Midbrain (tissue), 1 donor: ENCODE measurements at regions not wholly inside any gene's neighbourhood (a gene's known extent, or its start where the extent isn't known, plus 50 kb on each side); places are given as distances from the start of the nearest gene placed in this dataset.
"Not testable (repeated sequence)": the region's sequence is repeated elsewhere in the genome, so short reads cannot be mapped to it uniquely, and the experiment has no call there.

Source experiments
- DNase-seq: peaks from one replicate; lab custom pipeline; 2025; lab: John Stamatoyannopoulos, UW

DNA sequence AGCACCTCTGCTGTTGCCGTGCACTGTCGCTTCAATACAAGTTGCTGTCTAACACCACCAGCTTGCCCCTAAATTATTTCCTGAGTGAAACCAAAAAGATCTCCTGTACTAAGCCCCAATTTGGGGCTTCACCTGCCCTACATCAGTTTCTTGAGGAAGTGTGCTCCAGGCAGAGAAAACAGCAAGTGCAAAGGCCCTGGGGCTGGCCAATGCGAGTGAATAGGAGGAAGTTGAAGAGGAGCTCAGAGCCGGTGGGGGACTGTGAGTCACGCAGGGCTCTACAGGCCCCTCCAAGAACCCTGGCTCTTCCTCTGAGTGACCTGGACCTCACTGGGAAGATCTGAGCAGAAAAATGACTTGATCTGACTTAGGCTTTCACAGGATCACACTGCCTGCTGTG is 117.2 kb downstream of the IPO8 start:
- no peak for DNase-seq

DNA sequence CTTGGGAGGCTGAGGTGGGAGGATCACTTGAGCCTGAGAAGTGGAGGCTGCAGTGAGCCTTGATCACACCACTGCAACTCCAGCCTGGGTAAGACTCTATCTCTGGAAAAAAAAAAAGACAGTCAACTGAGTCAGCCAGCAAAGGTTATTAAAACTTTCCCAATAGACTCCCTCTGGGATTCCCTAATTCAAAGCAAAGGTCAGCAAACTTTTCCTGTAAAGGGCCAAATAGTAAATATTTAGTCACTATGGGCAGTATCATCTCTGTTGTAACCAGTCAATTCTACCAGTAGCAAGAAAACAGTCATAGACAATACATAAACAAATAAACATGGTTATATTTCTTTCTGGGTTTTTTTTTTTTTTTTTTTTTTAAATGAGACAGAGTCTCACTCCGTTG is 122.5 kb downstream of the IPO8 start:
- no peak for DNase-seq

DNA sequence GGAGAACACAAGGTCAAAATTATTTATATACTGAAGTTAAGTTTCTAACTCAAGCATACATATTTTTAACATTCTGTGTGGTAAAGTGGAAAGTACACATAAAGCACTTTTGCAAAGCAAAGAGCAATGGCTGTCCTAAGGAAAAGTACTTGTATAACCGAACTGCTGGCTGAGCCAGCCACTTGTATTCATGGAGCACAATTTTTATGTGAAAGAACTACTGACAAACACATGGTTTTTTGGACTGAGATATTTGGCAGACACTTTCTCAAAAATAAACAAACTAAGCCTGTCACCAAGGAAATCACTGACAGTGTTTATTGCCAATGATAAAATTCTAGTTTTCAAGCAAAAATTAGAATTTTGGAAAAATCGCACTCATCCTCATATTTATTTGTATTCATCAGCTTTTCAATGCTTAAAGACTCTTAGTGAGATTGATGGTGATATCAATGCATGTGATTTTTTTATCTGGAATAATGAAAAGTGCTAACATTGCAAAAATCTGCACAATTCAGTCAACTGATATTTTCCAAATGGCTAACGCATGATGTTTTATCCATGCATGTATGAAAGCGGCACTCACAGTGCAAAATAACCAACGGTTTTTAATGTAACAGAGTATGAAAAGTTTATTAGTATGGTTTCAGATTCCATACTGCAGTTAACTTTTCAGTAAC is 125.3 kb downstream of the IPO8 start:
- DNase-seq: no peak

DNA sequence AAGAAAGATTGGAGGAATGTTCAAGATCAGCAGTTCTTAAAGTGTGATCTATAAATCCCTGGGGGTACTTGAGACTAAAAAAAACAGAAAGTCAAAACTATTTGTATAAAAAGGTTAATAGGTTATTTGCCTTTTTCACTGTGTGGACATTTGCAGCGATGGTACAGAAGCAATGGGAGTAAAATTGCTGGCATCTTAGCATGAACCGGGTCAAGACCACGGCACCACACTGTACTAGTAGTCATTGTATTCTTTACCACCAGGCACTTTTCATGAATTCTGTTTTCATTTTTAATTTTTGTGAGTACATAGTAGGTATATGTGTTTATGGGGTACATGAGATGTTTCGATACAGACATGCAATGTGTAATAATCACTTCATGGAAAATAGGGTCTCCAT is 126.2 kb downstream of the IPO8 start:
- no peak for DNase-seq

DNA sequence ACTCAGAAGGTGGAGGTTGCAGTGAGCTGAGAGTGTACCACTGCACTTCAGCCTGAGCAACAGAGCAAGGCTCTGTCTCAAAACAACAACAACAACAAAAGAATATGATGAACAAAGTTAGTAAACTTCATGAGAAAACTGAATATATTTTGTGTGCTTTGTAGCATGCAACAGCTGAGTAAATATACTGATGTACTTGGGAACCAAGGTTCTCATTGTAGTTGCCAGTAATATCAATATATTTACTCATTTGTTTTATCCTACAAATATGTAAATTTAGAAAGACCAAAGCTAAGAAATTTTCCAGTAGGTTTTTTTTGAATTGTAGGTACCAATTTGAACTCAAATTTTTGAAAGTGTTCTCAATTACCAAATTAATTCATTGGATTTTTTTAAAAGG is 127.2 kb downstream of the IPO8 start:
- no peak for DNase-seq

DNA sequence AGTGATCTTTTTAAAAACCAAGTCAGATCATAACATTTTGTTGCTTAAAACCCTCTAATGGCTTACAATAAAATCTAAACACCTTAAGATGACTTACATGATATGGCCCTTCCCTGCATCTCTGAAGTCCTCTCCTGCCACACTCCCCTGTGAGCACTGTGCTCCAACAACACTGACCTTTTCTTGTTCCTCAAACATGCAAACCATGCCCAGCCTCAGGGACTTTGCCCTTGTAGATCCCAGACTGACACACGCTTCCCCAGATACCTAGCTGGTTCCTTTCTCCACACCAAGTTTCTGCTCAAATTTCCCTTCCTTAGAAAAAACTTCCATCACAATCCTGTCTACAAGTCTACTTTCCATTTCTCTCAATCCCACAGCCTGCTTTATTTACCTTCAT is 128.6 kb downstream of the IPO8 start:
- DNase-seq: no peak

DNA sequence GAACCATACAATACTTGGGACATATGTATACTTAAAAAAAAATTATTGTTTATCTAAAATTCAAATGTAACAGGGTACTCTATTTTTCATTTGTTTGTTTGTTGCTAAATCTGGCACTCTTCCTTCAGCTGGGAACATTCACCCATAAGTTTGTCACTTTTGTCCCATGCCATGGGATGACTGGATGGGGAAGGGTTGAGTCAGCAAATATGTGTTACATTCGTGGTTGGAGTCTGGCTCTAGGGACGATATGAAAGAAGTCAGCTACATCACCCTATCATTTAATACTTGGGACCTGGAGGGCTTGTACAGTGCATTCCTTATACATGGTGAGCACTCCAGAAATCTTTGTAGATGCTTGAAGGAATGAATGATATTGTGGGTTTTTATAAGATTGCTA is 131.3 kb downstream of the IPO8 start:
- DNase-seq: no peak

DNA sequence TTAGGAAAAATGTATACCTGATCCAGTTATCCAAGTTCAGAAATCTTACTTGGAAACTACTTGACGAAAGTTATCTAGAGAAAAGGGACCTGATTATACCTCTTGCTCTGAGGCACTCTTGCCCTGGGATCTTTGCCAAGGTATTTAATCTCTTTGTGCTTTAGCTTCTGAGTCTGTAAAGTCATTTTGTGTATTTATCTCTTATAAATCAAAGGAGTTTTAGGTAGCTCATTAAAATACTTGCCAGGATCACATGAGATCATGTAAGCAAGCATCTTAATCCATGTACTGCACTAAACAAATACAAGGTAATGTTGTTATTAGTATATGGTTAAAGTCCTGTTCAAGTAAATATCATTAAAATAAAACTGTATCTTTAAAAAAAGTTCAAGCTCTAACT is 147.5 kb downstream of the IPO8 start:
- DNase-seq: no peak

DNA sequence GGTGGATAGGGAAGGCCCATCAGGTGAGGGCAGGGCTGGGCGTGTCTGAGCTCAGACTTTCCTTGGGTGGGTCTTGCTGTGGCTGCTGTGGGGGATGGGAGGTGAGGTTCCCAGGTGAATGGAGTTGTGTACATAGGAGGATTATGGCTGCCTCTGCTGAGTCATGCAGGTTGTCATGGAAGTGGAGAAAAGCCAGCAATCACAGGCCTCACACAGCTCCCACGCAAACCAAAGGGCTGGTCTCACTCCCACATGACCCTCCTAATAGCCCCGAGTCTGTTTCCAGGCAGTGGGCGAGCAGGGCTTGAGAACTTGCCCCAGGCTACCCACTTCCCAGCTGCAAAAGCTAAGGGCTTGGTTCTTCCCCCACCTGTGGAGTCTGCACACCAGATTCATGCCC is 149.5 kb downstream of the IPO8 start:
- DNase-seq: no peak

DNA sequence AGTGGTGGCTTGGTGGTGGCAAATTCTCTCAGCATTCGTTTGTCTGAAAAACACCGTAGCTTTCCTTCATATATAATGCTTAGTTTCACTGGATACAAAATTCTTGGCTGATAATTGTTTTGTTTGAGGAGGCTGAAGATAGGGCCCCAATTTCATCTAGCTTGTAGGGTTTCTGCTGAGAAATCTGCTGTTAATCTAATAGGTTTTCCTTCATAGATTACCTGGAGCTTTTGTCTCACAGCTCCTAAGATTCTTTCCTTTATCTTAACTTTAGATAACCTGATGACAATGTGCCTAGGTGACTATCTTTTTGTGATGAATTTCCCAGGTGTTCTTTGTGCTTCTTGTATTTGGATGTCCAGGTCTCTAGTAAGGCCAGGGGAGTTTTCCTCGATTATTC is 151.0 kb downstream of the IPO8 start:
- DNase-seq: not testable (repeated sequence)

DNA sequence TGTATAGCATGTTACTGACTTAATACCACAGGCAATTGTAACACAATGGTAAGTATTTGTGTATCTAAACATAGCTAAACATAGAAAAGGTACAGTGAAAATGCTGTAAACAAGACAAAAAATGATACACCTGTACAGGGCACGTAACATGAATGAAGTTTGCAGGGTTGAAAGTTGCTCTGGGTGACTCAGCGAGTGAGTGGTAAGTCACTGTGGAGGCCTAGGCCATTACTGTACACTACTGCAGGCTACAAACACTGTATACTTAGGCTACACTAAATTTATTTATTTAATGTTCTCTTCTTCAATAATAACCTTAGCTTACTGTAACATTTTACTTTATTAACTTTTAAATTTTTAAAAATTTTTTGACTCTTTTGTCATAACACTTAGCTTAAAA is 158.4 kb downstream of the IPO8 start:
- DNase-seq: no peak

DNA sequence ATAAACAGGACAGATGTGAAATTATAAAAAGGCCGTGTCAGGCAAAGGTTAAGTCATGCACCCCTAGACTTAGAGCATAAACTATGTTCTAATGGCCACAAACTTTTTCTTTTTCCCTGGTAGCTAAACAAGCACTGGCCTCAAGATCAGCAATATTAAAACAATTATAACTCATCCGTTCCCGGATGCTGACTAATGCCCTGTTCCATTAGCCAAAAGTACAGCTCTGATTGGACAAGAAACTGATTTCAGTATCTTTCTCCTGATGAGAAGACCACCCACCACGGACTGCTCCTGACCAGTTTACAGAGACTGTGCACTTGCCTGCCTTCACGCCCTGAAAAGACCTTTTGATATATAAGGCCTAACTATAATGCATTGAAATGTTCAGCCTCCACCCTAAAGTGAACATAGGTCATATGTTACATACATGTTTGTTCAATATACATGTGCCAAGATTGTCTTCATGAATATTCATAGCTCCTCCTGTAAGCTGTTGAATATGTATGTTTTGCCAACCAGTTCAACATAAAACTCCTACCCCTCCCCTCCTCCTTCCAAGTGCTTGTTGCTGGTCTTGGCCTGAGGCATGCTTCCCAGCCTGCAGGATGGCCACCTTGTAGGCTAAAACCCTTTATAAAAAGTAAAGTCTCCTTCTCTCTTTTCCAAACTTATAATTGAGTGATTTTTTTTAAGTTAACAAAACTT is 162.0 kb downstream of the IPO8 start:
- no peak for DNase-seq

DNA sequence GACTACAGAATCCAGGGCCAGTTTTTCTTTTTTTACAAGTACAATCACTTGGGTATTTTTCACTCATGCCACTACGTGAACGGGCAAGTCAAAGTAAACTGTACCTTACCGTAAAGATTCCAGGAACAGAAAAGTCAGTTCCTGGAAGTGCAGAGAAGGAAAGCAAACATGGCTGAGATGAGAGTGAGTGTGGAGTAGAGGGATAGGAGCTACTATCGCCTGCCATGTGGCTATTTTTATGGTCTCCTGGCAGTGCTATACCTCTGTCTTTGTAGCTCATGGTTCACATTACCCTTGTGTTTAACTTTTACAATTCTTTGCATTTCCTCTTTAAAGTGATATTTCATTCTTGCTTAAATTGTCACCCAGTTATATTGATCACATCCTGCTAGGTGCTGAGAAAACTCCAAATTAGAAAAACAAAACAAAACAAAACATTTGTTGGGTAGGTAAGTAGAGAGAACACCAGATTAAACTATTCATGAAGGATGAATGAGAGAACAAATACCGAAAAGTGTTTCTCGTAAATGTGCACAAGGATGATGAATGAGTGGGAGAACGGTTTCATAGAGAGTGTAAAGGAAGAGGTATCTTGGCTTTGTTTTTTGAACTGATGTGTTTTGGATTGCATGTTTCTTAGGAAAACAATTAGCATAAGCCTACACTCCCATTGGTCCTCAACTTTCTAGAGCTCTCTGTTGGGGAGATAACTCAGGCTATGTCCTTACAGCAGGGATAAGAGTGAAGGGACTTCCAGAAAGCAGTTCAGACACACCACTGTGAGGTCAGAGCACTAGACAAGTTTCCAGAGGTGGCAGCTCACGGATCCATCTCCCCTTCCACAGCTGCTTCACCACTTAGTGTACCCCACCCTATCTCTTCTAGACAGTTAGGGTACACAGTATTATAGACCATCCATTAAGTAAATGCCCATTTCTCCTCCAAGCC is 163.7 kb downstream of the IPO8 start:
- no peak for DNase-seq

DNA sequence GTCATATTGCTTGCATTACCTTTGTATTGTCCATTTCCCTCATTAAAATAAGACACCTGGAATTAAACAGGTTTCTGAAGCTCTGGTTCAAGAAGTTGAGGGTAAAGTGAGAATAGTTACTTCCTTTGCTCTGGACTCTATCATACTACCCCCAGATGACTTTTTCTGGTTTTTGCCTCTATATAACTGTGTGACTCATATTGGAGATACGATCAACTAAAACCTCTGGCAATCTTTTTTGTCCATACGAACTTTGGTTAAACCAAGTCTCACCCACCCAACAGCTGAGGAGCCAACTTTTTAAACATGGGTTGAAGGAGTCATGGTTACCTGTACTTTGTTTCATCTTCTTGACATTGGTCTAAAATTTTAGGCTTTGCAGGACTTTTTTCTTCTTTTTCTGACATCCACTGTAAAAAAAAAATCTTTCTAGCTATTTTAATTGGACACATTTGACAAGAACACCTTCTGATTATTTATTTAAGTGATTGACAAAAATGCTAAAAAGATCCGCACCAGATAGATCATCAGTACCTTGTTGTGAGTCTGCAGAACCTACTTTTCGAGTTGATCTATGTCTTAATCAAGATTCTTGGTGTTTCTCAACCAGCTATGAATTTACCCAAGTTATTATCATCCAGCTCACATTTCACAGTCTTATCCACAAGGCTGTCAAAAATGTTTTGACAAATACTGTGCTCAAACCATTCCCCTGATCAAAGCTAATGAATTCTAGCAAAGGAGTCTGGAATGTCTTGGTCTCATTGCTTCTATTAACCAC is 166.0 kb downstream of the IPO8 start:
- no peak for DNase-seq

DNA sequence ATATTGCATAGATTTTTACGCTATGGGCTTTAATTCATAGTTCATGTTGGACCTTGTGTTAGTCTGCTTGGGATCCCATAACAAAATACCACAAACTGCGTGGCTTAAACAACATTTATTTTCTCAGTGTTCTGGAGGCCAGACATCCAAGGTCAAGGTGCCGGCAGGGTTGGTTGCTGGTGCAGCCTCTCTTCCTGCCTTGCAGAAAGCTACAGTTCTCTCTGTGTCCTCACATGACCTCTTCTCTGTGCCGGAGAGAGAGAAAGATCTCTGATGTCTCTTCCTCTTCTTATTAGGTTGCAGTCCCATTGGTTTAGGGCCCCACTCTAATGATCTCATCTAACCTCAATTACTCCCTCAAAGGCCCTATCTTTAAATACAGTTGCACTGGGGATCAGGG is 170.5 kb downstream of the IPO8 start:
- no peak for DNase-seq

DNA sequence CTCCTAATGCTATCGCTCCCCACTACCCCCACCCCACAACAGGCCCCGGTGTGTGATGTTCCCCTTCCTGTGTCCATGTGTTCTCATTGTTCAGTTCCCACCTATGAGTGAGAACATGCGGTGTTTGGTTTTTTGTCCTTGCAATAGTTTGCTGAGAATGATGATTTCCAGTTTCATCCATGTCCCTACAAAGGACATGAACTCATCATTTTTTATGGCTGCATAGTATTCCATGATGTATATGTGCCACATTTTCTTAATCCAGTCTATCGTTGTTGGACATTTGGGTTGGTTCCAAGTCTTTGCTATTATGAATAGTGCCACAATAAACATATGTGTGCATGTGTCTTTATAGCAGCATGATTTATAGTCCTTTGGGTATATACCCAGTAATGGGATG is 175.4 kb downstream of the IPO8 start:
- DNase-seq: not testable (repeated sequence)

DNA sequence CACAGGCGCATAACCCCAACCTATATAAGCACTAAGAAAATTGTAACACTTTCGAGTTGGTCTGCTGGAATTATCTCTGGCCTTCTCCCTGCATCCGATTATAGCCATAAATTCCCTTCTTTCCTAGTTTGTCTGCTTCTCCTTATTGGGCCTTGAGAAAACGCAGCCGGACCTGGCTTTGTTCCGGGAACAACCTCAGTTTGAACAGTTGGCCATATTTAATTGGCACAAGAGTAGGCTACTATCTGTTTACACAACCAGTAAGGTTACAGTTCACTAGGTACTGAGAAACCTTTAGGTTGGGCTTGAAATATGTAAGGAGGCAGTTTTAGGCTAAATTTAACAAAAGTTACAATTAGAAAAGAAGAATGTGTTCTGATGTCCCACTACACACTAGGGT is 176.1 kb downstream of the IPO8 start:
- no peak for DNase-seq

DNA sequence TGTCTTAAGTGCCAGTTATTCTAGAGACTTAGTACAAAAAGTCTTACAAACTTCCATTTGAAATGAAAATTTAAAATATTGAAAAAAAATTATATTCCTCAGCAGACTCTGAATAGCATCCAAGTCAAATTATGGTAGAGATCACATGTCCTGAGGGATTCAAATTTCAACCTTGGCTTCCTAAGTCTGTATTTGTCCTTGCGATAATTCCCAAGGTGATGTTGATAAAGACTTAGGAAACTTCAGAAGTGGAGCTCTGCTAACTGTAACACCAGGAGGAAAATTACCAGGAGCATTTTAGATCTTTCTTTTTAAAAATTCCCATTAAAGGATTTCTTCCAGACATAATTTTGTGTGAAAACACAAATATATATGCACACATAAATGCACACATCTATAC is 178.3 kb downstream of the IPO8 start:
- DNase-seq: no peak

DNA sequence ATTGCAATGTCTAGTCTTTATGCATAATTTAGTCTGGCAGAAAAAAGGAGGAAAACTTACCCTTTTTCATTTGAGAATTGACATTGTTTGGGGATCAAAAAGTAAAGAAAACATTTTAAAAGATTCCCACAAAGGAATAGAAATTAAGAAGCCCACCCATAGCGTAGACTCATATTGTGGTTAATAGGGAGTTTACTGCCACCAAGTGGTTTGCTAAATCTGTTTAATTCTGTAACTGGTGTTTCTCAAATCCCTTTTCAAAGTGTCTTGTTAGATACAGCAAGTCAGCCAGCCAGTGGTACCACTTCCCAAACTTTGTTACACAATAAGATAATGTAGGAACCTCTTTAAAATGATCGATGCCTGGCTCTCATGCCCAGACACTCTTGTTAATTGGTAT is 180.3 kb downstream of the IPO8 start:
- peak; percentile 15 for DNase-seq

DNA sequence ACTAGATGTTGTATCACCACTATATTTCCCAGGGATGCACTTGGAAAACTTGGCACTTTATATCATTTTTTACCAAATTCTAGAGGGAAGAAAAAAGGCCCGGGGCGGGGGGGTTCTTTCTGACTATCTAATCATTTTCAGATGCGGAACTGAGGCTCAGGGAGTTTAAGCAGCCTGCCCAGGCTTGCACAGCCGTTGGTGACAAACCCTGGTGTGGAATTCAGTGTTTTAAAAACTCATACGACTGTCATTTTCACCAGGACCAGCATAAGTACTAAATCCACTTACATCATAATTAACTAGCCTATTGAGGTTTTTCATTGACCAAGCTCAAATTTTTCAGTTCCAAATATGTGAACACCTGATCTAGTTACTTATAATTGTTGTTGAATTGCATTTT is 181.0 kb downstream of the IPO8 start:
- DNase-seq: no peak

DNA sequence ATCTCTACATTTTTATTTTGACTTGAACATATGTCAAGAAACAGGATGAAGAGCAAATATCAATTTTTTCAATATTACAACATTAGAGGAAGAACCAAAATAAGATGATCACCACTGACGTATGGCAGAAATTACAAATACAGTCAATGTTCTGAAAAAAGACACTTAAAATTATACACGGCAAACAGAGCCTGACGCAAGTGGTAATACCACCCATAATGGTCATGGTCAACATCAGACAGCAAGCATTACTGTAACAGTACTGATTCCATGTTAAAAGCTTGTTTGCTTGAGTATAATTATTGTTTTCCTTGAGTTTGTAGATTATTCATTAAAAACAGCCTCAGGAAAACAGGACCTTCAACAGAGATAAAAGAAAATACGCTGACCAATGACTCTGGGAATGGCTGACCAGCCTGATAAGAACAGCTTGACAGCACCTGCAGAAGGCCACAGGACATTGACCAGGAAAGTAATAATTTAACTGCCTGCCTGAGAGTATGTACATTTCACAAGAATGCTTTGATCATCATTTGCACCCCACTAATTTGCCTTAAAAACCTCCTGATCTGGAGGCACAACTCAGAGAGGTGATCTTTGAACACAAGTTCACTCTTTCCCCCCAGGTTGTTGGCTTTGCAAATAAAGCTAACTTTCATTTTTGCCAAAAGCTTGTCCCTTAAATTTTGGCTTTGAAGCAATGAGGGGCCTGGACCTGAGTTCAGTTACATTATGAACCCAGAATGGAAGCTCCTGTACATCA is 187.3 kb downstream of the IPO8 start:
- no peak for DNase-seq
